CD4-positive, alpha-beta T cell (primary cell): ENCODE measurements at regions not wholly inside any gene's neighbourhood (a gene's known extent, or its start where the extent isn't known, plus 50 kb on each side); places are given as distances from the start of the nearest gene placed in this dataset.

Source experiments
- ATAC-seq: fragments of 200-7000 bp; cut with Tn5 transposase; one replicate; pipeline ENCODE4 v1.10.0; 2022; ENCODE audit warnings: mild to moderate bottlenecking; ENCODE audit not compliant: poor library complexity
- CTCF ChIA-PET: fragments of 350-600 bp; sonication (Branson Sonifier 250); formaldehyde crosslinking; loops from one replicate; lab custom pipeline; 2021; ENCODE audit warnings: antibody characterized with exemption, inconsistent platforms; lab: Charles Lee
- POLR2A ChIA-PET: fragments of 350-600 bp; sonication (Branson Sonifier 250); formaldehyde crosslinking; loops from one replicate; lab custom pipeline; 2021; ENCODE audit warnings: antibody characterized with exemption, inconsistent platforms; lab: Charles Lee
- DNase-seq, 14 experiments: peaks; one replicate each; pipeline ENCODE4 v3.0.0-alpha.2; 2013 to 2020; ENCODE audit warnings: mixed read lengths in 2 of 14
- H3K27ac ChIP-seq, 2 donors: one replicate each; pipeline versions ENCODE4 v1.5.1 to v1.7.0; 2013; ENCODE audit warnings: low read length in 2 of 2, low read depth in 1 of 2, mild to moderate bottlenecking in 1 of 2
- H3K27me3 ChIP-seq, 2 experiments: 1 replicate in 1 of 2; 2 replicates in 1 of 2; pipeline versions ENCODE4 v1.6.1 to v1.7.0; 2013; ENCODE audit warnings: low read length in 2 of 2, control low read depth in 1 of 2, mild to moderate bottlenecking in 1 of 2, moderate library complexity in 1 of 2; ENCODE audit not compliant: insufficient read depth in 2 of 2, control insufficient read depth in 1 of 2
- H3K36me3 ChIP-seq: one replicate; pipeline ENCODE4 v1.6.1; 2013; ENCODE audit warnings: low read length, control low read depth; ENCODE audit not compliant: insufficient read depth
- H3K4me1 ChIP-seq: one replicate; pipeline ENCODE4 v1.6.1; 2013; ENCODE audit warnings: low read length, control low read depth; ENCODE audit not compliant: insufficient read depth
- H3K4me3 ChIP-seq: one replicate; pipeline ENCODE4 v1.5.1; 2013; ENCODE audit warnings: mild to moderate bottlenecking, low read length, moderate library complexity
- H3K9me3 ChIP-seq, 2 experiments: 1 replicate in 1 of 2; 2 replicates in 1 of 2; pipeline versions ENCODE4 v1.6.1 to v1.7.0; 2013; ENCODE audit warnings: low read length in 2 of 2, mild to moderate bottlenecking in 2 of 2, control low read depth in 1 of 2, moderate library complexity in 1 of 2; ENCODE audit not compliant: control insufficient read depth in 1 of 2, insufficient read depth in 1 of 2
- H3K27ac Mint-ChIP-seq: one replicate; pipeline ENCODE4 v1.8.0; 2020; ENCODE audit warnings: mixed read lengths
- H3K27me3 Mint-ChIP-seq: one replicate; pipeline ENCODE4 v1.8.0; 2021; ENCODE audit warnings: mixed read lengths
- H3K36me3 Mint-ChIP-seq: one replicate; pipeline ENCODE4 v1.8.0; 2021; ENCODE audit warnings: low read depth, mixed read lengths
- H3K4me1 Mint-ChIP-seq: one replicate; pipeline ENCODE4 v1.8.0; 2021; ENCODE audit warnings: low read depth, mixed read lengths
- H3K4me3 Mint-ChIP-seq: one replicate; pipeline ENCODE4 v1.8.0; 2020; ENCODE audit warnings: mild to moderate bottlenecking, mixed read lengths
- H3K9me3 Mint-ChIP-seq: one replicate; pipeline ENCODE4 v1.8.0; 2020; ENCODE audit warnings: mixed read lengths
- intact Hi-C, 2 experiments: fragments of 100-400 bp; cut with DNase I in 1 of 2; cut with micrococcal nuclease in 1 of 2; formaldehyde crosslinking; loops; one replicate each; pipeline versions ENCODE4 v1.15.1 to v1.9.0; 2023 to 2025; cut with DNase I, micrococcal nuclease
- TF ChIP-seq, protein P1 (sequence below): fragments of 200-600 bp; IDR thresholded peaks from one replicate; pipeline ENCODE4 v1.8.0; 2022; ENCODE audit warnings: antibody characterized with exemption, mild to moderate bottlenecking

DNA sequence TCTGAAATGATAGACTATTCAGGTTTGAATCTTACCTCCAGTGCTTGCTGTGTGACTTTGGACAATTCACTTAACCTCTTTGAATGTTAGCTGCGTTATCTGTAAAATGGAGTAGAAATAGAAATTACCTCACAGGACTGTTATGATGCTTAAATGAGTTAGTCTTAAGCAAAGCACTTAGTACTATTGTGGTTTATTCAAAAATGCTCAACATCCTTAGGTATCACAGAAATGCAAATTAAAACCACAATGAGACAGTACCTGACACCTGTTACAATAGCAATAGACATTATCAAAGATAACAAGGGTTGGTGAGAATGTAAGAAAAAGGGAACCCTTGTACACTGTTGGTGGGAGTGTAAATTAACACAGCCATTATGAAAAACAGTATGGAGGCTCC lies 77.6 kb upstream of the FREM1 start:
- ChIA-PET CTCF (no interaction called here), POLR2A (no interaction called here)
- no peaks in the 10 kb centered on the region for H3K36me3 ChIP-seq
- H3K27me3 ChIP-seq: no peaks in the 10 kb centered on the region
- TF ChIP-seq, protein P1, sequence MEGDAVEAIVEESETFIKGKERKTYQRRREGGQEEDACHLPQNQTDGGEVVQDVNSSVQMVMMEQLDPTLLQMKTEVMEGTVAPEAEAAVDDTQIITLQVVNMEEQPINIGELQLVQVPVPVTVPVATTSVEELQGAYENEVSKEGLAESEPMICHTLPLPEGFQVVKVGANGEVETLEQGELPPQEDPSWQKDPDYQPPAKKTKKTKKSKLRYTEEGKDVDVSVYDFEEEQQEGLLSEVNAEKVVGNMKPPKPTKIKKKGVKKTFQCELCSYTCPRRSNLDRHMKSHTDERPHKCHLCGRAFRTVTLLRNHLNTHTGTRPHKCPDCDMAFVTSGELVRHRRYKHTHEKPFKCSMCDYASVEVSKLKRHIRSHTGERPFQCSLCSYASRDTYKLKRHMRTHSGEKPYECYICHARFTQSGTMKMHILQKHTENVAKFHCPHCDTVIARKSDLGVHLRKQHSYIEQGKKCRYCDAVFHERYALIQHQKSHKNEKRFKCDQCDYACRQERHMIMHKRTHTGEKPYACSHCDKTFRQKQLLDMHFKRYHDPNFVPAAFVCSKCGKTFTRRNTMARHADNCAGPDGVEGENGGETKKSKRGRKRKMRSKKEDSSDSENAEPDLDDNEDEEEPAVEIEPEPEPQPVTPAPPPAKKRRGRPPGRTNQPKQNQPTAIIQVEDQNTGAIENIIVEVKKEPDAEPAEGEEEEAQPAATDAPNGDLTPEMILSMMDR: no peak
- H3K36me3 Mint-ChIP-seq: no peaks in the 10 kb centered on the region
- DNase-seq (no peak), ATAC-seq (peak; percentile 48)
- H3K27me3 Mint-ChIP-seq: peaks cover 8% of the 10 kb centered on the region
- H3K27ac Mint-ChIP-seq: no peak overlapping the region
- peaks cover 0 to under 1% of the 10 kb centered on the region in 2 experiments for H3K9me3 ChIP-seq
- peaks cover 8% of the 10 kb centered on the region for H3K4me1 ChIP-seq
- H3K4me1 Mint-ChIP-seq: peaks cover 22% of the 10 kb centered on the region
- H3K27ac ChIP-seq: no peak overlapping the region
- H3K4me3 Mint-ChIP-seq: no peak overlapping the region
- intact Hi-C loops: no loop called here
- no peak overlapping the region for H3K4me3 ChIP-seq
- H3K9me3 Mint-ChIP-seq: no peaks in the 10 kb centered on the region

DNA sequence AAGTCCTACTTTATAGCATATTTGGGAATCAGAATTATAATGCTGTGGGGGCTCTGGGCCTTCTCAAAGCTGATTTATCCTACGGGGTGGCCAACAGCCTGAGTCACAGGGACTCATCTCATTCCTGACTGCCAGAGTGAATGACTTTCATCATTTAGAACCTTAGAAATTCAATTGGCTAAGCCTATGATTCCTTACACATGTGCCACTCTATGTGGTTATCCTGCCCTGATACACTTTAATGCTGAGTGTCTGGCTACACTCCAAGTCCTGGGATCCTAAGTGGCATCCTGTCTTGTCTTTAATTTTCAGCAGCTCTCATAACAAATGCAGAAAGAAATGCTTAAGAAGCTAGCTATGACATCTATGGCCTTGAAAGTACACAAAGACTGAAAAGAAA lies 75.2 kb upstream of the FREM1 start:
- intact Hi-C loops: no loop called here
- H3K27ac Mint-ChIP-seq: no peak overlapping the region
- peaks cover 2% of the 10 kb centered on the region for H3K9me3 Mint-ChIP-seq
- TF ChIP-seq, protein P1: no peak
- peaks cover 9% of the 10 kb centered on the region for H3K4me1 Mint-ChIP-seq
- H3K36me3 Mint-ChIP-seq: no peaks in the 10 kb centered on the region
- CTCF ChIA-PET: no interaction called here
- H3K27me3 Mint-ChIP-seq: peaks cover 4% of the 10 kb centered on the region
- no peak overlapping the region for H3K4me3 ChIP-seq
- ATAC-seq: no peak
- H3K4me3 Mint-ChIP-seq: no peak overlapping the region
- DNase-seq: no peak
- no peak overlapping the region for H3K27ac ChIP-seq
- POLR2A ChIA-PET: no interaction called here
- H3K9me3 ChIP-seq: no peaks in the 10 kb centered on the region
- no peaks in the 10 kb centered on the region for H3K27me3 ChIP-seq
- no peaks in the 10 kb centered on the region for H3K36me3 ChIP-seq
- no peaks in the 10 kb centered on the region for H3K4me1 ChIP-seq

DNA sequence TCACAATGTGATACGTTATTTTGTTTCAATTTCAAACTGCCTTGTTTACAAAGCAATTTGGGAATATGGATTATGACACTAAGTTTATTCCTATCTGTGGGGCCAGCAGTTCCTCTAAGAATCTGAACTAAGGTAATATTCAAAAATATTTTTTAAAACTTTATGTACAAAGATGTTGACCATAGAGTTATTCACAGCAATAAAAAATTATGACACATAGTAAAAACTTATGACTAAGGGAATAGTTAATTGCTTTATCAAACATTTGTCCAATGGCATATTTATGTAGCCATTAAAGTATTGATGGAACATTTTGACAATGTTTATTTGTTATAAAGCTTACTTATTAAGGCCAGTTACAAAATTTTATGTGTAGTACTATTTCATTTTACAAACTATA lies 73.4 kb upstream of the FREM1 start:
- Histone ChIP-seq H3K36me3 (no peaks in the 10 kb centered on the region), H3K27ac (no peak overlapping the region), H3K9me3 (no peaks in the 10 kb centered on the region), H3K4me1 (no peaks in the 10 kb centered on the region), H3K4me3 (no peak overlapping the region), H3K27me3 (no peaks in the 10 kb centered on the region)
- no peak overlapping the region for H3K27ac Mint-ChIP-seq
- DNase-seq: no peak
- POLR2A ChIA-PET: no interaction called here
- intact Hi-C loops: no loop called here
- no peaks in the 10 kb centered on the region for H3K36me3 Mint-ChIP-seq
- H3K9me3 Mint-ChIP-seq: peaks cover 2% of the 10 kb centered on the region
- H3K27me3 Mint-ChIP-seq: peaks cover 4% of the 10 kb centered on the region
- no peak overlapping the region for H3K4me3 Mint-ChIP-seq
- CTCF ChIA-PET: no interaction called here
- no peak for ATAC-seq
- H3K4me1 Mint-ChIP-seq: peaks cover 9% of the 10 kb centered on the region
- TF ChIP-seq, protein P1: no peak
